ENCODE measurements at regions not wholly inside any gene's neighbourhood (a gene's known extent, or its start where the extent isn't known, plus 50 kb on each side); places are given as distances from the start of the nearest gene placed in this dataset.
"Not testable (repeated sequence)": the region's sequence is repeated elsewhere in the genome, so short reads cannot be mapped to it uniquely, and the experiment has no call there.

- not testable (repeated sequence) for DNase-seq
Measured at GRCh38 chr17:445839-446238, 93.2 kb upstream of the RPH3AL start, which contains the start of gene RFLNB. Gene RFLNB, minus strand, starts transcription at chr17:445939.

DNA sequence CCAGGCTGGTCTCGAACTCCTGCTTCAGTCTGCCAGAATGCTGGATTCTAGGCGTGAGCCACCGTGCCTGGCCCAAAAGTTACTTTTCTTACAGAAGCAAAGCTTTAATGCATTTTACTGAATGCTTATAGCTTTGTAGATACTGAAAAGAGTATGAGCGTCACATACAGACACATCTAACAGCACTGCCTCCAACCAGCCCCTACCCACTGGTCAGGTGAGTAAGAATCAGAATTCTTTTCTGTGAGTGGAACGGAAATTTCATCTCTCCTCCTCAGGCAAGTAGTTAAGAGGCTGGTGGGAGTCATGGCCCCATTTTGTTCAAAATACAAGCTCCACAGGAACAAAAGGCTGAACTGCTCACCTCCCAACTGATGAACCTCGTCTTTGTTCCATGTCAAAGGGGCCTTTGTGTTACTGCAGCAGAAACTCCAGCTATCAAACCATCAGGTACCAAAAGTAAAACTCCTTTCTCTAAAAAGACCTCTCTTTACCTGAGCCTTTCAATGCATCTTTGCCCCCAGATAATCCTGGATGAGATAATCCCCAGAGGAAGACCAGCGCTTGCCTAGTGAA is 92.4 kb upstream of the RPH3AL start:
- DNase-seq: no peak

GRCh38 chr17:443109-443508 is 90.5 kb upstream of the RPH3AL start:
- no peak for DNase-seq

- no peak for DNase-seq
Measured at GRCh38 chr17:441155-441950, 88.7 kb upstream of the RPH3AL start.

DNA sequence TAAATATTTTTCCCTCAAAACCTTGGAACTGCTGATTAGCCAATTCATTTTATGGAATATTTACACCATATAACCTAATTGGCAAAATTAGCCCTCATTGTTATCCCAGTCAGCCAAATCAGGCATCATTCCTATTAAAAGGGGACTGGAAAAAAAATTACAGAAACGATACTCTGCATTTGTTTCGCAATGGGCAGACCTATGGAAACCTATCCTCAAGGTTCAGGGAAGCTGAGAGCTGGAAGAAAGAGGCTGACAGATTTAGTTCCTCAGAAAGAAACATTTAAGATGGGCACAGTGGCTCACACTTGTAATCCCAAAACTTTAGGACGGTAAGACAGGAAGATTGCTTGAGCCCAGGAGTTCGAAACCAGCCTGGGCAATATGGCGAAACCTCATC is 85.6 kb upstream of the RPH3AL start:
- no peak for DNase-seq

DNA sequence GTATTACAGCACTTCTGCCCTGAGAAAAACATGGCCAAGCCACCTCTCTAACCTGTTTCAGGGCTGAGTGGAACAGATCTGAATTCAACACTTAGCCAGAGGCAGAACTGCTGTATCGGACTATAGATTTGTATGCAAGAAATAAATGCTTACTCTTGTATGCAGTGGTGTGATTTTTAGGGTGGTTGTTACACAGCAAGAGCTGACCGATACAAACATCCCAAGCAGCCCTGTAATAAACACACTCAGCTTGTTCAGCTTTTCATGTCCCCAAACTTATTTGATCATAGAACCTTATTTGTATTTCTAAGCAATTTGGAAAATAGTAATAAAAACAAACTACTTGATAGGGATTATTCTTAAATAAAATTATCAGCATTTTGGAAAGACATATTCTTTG is 84.9 kb upstream of the RPH3AL start:
- no peak for DNase-seq

- DNase-seq: no peak
Measured at GRCh38 chr17:436571-436970, 84.0 kb upstream of the RPH3AL start.

DNA sequence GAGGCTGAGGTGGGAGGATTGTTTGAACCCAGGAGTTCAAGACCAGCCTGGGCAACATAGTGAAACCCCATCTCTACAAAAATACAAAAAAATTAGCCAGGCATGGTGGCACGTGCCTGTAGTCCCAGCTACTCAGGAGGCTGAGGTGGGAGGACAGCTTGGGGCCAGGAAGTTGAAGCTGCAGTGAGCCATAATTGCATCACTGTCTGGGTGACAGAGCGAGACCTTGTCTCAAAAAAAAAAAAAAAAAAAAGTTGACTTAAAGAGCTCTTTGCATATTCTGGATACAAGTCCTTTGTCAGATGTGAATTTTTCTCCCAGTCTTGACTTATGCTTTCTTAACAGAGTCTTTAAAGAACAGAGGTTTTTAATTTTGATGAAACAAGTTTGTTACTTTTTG is 79.9 kb upstream of the RPH3AL start:
- not testable (repeated sequence) for DNase-seq

GRCh38 chr17:431494-431893 is 78.9 kb upstream of the RPH3AL start:
- no peak for DNase-seq

- DNase-seq: no peak
Measured at GRCh38 chr17:429589-429988, 77.0 kb upstream of the RPH3AL start.

DNA sequence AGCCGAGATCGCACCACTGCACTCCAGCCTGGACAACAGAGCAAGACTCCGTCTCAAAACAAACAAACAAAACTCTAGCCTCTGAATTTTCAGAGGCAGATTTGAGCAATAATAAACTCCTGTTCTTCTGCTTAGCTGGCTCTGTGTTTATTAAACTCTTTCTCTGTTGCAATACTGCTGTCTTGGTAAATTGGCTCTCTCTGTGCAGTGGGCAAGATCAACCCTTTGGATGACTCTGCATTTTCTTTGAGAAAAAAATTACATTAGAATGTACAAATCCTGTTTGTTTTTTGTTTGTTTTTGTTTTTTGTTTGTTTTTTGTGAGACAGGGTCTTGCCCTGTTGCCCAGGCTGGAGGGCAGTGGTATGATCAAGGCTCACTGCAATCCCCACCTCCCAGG is 75.8 kb upstream of the RPH3AL start:
- no peak for DNase-seq

DNA sequence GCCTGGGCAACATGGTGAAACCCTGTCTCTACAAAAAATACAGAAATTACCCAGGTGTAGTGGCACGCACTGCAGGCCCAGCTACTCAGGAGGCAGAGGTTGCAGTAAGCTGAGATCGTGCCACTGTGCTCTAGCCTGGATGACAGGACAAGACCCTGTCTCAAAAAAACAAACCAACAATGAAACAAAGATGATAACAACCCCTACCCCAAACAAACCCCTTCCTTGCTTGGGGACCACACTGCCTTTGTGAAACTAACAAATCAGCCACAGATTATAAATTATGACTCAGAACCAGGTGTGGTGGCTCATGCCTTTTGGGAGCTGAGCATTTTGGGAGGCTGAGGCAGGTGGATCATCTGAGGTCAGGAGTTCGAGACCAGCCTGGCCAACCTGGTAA is 75.3 kb upstream of the RPH3AL start:
- DNase-seq: no peak

DNA sequence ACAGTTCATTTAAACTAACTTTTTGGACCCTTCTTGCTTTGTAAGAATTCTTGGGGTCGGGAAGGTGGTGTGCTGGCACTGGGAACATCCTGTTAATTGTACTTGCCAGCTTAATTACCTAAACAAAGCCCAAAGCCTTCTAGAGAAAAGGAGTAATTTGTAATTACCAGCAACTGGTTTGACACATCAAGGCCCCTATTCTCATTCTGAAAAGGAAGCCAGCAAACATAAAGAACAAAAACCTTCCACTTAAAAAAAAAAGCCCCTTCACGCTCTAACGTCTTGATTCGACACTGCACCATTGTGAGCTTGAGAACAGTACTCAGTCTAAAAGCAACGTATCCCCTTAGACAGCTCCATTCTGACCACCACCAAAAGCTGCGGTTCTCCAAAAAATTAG is 74.7 kb upstream of the RPH3AL start:
- no peak for DNase-seq

DNA sequence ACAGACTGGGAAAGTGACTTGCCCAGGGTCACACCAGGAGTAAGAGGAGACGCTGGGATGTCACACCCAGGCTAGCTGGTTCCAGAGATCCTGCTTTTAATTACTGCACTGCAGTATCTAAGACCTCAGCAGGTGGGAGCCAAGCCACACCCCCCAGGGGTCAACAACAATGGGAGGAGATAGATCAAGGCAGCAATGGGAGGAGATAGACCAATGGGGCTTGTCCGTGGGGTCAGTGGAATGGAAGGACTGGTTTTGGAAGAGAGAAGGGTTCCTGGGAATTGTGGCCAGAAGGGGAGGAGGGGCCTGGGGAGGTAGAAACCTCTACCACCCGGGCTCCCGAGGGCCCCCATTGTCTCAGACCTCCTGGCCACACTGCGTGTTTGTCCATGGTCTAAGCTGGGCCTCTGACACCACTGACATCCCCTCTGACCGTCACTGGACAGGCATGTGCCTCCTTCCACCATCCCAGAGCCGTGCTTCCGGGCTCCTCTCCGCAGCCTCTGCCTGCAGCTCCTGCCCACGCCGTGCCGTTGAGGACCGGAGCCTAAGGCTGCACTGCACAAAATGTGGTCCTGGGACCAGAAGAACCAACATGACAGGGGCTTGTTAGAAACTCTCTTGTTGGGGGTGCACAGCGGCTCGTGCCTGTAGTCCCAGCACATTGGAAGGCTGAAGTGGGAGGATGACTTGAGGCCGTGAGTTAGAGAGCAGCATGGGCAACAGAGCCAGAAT is 69.8 kb upstream of the RPH3AL start:
- no peak for DNase-seq

GRCh38 chr17:420479-421175 is 68.0 kb upstream of the RPH3AL start:
- DNase-seq: no peak

DNA sequence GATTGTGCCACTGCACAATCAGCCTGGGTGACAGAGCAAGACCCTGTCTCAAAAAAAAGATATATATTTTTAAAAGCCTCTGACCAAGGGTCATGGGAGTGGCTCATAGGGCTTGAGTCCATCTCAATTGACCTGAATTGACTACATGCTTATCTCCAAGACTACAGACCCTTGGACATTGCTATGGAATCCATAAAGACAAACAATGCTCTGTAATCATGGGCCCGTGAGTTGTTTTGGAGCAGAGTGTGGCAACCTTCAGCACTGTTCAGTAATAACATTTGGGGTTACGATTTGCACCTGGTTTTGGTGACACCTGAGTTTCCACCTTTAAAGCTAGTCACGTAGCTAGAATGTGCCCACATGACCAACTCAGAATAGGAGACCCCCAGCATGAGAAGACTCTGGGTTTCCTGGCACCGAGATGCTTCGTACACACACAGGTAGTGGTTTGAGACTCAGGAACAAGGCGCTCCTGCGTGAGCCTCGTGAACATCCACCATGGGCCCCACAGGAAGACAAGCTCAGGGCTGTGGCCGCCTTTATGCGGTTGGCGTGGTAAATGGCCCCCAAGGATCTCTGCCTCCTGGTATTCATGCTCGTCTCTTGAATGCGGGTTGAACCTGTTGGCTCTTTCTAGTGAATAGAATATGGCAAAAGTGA is 66.6 kb upstream of the RPH3AL start:
- no peak for DNase-seq

GRCh38 chr17:418421-418751 is 65.8 kb upstream of the RPH3AL start:
- peak; percentile 64 for DNase-seq

GRCh38 chr17:417691-418420 is 65.2 kb upstream of the RPH3AL start:
- DNase-seq: no peak

- peak; percentile 81 for DNase-seq
Measured at GRCh38 chr17:416293-417206, 63.9 kb upstream of the RPH3AL start.

DNA sequence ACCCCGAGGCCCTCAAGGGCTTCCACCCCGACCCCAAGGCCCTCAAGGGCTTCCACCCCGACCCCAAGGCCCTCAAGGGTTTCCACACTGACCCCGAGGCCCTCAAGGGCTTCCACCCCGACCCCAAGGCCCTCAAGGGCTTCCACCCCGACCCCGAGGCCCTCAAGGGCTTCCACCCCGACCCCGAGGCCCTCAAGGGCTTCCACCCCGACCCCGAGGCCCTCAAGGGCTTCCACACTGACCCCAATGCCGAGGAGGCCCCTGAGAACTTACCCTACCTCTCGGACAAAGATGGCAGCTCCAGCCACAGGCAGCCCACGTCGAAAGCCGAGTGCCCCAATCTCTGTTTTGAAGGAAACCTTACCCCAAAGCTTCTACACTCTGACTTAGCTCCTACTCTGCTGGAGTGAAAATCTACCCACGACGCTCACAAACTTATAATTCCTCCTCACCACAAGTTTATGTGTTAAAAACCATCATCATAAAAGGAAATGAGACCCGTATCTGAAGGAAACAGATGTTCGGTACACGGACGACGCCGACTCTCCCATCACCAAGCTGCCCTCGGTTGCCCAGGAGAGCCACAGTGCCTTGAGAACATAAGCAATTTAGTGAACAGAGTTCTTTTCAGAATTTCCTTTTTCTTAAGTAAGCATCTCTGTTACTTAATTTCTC is 61.2 kb upstream of the RPH3AL start:
- no peak for DNase-seq

GRCh38 chr17:413016-413350 is 60.4 kb upstream of the RPH3AL start:
- DNase-seq: peak; percentile 30
